HFF-Myc (cell line): ENCODE measurements at regions not wholly inside any gene's neighbourhood (a gene's known extent, or its start where the extent isn't known, plus 50 kb on each side); places are given as distances from the start of the nearest gene placed in this dataset.

Experiments
- DNase-seq: peaks from one replicate; pipeline ENCODE4 v3.0.0-alpha.2; 2011; ENCODE audit warnings: low read depth; ENCODE audit errors: extremely low read depth
- H3K4me3 ChIP-seq: replicated peaks from 2 replicates; pipeline ENCODE4 v1.5.1; 2011; ENCODE audit warnings: low read depth, mild to moderate bottlenecking, control low read depth, low read length
- TF ChIP-seq, protein P1 (sequence below): IDR thresholded peaks from 2 replicates; pipeline ENCODE4 v1.5.1; 2012; ENCODE audit warnings: mild to moderate bottlenecking, low read depth, low read length, control low read depth; ENCODE audit errors: missing control alignments

DNA sequence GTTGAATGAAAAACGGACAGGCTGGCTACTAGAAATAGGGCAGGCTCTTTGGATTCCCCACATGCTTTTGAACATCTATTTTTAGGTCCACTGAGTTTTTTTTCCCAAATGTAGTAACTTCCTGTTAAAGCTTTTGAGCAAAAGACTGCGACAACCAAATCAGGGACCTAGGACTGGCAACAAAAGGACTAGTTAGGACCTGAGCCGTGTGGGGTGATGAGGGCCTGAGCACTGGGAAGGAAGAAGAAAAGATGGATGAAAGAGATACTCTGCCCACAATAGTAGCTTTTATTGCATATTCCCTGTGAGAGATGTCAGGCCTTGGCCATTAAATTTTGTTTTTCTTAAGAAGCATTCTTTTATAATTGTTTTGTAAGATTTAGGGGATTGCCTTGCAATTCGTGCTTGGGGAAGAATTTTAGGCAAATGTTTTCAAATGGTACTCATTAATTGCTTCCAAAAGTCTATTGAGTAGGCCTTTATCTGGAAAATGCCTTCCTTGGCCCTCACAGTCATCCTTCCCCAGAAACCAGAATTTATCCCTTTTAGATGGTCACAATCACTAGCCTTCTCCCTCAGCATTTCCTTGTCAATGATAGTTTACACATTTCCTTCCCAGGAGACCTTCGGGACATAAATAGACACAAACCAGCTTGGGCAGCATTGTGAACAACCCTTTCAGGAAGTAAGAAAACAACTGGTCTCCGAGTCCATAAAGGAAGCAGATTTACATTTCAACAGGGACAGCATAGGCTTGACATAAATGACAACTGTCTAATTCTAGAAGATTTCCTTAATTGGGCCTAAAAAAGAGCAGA is 166.5 kb downstream of the RMI1 start:
- TF ChIP-seq, protein P1, sequence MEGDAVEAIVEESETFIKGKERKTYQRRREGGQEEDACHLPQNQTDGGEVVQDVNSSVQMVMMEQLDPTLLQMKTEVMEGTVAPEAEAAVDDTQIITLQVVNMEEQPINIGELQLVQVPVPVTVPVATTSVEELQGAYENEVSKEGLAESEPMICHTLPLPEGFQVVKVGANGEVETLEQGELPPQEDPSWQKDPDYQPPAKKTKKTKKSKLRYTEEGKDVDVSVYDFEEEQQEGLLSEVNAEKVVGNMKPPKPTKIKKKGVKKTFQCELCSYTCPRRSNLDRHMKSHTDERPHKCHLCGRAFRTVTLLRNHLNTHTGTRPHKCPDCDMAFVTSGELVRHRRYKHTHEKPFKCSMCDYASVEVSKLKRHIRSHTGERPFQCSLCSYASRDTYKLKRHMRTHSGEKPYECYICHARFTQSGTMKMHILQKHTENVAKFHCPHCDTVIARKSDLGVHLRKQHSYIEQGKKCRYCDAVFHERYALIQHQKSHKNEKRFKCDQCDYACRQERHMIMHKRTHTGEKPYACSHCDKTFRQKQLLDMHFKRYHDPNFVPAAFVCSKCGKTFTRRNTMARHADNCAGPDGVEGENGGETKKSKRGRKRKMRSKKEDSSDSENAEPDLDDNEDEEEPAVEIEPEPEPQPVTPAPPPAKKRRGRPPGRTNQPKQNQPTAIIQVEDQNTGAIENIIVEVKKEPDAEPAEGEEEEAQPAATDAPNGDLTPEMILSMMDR, result no peak
- DNase-seq, result no peak
- H3K4me3 ChIP-seq, result no peak overlapping the region

DNA sequence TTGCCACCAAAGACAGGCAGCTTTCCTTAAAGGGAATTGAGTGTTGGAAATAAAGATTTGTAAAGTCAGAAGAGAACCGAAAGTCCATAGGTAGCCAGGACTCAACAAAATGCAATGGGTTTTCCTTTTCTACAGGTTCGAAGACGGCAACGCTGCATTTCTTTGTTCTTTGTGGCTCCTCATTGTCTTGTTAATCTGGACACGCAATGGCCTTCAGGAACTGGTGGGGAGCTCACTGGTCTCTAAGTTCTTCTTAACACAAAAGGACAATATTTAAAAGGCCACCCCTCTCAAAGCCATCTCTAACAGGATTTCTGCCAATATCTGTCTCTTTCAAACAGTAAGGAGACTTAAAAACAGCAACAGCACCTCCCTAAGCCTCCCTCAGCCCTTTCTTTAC is 170.6 kb downstream of the RMI1 start:
- TF ChIP-seq, protein P1, result no peak
- no peak overlapping the region for H3K4me3 ChIP-seq
- DNase-seq, result no peak

DNA sequence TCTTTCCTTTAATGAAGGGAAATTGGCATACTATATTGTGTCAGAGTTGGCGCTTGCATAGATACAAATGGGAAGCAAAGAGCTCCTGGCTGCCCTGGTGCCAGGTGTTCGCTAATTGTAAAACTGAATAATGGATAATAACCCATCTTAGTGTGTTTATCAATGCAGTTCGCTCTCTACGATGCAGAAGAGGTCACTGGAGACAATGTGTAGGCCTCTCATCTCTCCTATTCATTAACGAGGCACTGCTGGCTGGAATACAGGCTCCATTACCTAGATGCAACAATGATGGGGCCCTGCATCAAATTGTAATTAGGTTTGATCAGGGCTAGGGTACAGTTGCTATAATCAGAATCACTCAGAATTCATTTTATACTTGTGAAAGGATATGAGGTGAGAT is 171.0 kb downstream of the RMI1 start:
- H3K4me3 ChIP-seq, result no peak overlapping the region
- no peak for DNase-seq

DNA sequence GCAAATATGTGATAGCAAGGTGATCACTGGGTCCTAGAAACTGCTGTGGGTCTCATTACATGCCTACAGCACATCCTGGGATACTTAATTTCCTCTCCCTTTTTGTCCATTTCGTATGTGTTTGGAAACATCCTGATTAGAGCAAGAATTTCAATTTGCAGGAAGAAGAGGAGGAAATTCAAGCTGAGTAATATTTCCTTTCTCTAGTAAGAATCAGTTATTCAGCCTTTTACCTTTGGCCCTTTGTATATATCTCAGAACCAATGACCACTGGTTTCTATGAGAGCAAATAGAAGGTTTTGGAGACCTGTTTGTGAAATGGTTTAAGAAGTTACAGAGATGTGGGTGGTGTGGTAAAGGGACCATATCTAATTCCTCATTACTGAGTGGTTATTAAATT is 171.6 kb downstream of the RMI1 start:
- TF ChIP-seq, protein P1, result no peak
- H3K4me3 ChIP-seq, result no peak overlapping the region
- DNase-seq, result no peak

More for the DNA sequence above, 171.0 kb downstream of the RMI1 start:
- TF ChIP-seq, protein P1, result no peak

DNA sequence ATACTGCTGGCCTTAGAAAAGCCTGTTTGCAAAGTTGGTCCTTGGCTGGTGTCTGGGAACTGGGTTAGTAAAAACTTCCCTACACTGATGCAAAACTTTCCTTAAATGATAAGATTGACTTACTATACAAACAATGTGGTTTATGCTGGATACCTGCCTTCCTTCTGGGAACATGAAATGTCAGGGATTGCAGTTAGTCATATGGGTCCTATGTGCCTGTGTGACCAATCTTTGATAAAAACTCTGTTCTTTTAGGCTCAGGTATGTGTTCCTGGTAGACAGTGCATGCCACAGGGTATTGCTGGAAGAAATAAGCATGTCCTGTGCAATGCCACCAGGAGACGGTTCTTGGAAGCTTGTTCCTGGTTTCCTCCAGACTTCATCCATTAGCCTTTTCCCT is 173.3 kb downstream of the RMI1 start:
- TF ChIP-seq, protein P1, result no peak
- DNase-seq, result no peak
- no peak overlapping the region for H3K4me3 ChIP-seq

DNA sequence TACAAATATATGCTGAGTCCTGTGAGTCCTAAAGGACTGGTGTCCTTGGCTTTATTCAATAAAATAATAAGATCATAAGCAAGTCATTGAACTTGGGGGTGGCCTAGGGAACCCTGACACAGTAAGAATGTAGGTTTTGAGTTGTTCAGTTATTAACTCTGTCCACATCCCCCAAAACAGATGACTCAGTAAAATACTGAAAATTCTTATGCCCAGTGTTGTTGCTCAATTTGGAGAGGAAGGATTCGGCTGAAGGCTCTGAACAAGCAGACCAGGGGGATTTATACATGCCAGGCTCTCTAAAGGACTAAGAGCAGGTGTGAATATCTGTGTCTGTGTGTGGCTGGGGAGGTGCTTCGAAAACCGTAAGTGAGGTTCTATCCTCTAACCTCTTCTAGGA is 173.7 kb downstream of the RMI1 start:
- TF ChIP-seq, protein P1, result no peak
- no peak for DNase-seq
- H3K4me3 ChIP-seq, result no peak overlapping the region
